ENCODE measurements at regions not wholly inside any gene's neighbourhood (a gene's known extent, or its start where the extent isn't known, plus 50 kb on each side); places are given as distances from the start of the nearest gene placed in this dataset.
"Not testable (repeated sequence)": the region's sequence is repeated elsewhere in the genome, so short reads cannot be mapped to it uniquely, and the experiment has no call there.

DNA sequence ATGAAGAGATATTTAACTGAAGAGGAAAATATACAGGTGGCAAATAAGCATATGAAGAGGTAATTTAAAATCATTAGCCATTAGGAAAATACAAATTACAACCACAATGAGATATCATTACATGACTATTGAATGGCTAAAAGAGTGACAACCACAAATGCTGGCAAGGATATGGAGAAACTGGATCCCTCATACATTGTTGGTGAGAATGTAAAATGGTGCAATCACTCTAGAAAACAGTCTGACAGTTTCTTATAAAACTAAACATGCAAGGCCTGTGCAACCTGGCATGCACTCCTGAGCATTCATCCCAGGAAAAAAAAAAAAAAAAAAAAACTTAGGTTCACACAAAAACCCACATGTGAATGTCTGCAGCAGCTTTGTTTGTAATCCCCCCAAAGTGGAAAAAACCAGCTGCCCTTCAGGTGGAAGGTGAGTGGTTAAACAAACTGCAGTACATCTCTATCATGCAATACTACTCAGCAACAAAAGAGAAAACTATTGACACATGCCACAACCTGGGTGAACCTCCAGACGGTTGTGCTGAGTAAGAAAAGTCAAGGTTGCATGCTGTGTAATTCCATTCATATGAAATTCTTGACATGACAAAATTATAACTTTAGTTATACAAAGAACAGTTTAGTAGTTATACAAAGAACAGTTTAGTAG lies 189.2 kb upstream of the IRF2BP2 start:
- H4K20me1 ChIP-seq (ENCODE audit: insufficient read depth, low read length); H3K9me3 ChIP-seq (ENCODE audit: low read length); H3K27ac ChIP-seq (ENCODE audit: extremely low read length, insufficient read depth, low read length); H3K4me2 ChIP-seq (ENCODE audit: low read depth, low read length); H3K9ac ChIP-seq (ENCODE audit: insufficient read depth, low read depth, low read length); CTCF ChIA-PET (ENCODE audit: low intra/inter-chr PET ratio, low total read pairs); POLR2A ChIA-PET; FAIRE-seq; BruUV-seq (replicated peaks); H2AFZ ChIP-seq (ENCODE audit: low read length); H3K79me2 ChIP-seq (ENCODE audit: insufficient read depth, low read length); H3K4me3 ChIP-seq (replicated peaks in 1 of 3; ENCODE audit: insufficient read depth in 1 of 3, low read depth in 2 of 3, low read length in 3 of 3); intact Hi-C loops (cut with micrococcal nuclease; ENCODE audit: unreplicated experiment); H3K36me3 ChIP-seq (replicated peaks in 1 of 2; ENCODE audit: control insufficient read depth in 1 of 2, insufficient read depth in 2 of 2, low read length in 2 of 2); H3K27me3 ChIP-seq (ENCODE audit: control insufficient read depth in 1 of 2, insufficient read depth in 2 of 2, low read length in 2 of 2); in situ Hi-C loops (cut with HindIII; ENCODE audit: extremely low pct_ligation_motif_present, low pct_unique_long_range_greater_than_20kb); TF ChIP-seq FOXA1 (IDR thresholded peaks at IDR 0.05); SOX13 (IDR thresholded peaks at IDR 0.05); EP300 (CRISPR knock-in tag; IDR thresholded peaks at IDR 0.05; ENCODE audit: borderline replicate concordance): not testable (repeated sequence)
- DNase-seq (ENCODE audit: low spot score) = peak; percentile 38
- WGBS (ENCODE audit: low lambda C conversion rate) = 0% methylated on average over 1 of the region's 1 CpG
- ATAC-seq = peak; percentile 76
- H3K4me1 ChIP-seq (ENCODE audit: insufficient read depth, low read length) = 0 out of 2 replicates have a peak, but pooled peaks cover 12% of the 10 kb centered on the region
- TF ChIP-seq GATAD2A (CRISPR knock-in tag; IDR thresholded peaks at IDR 0.05) = peak; percentile 68
- 0 out of 2 replicates have a peak, but pooled peaks have one; percentile 31 for TF ChIP-seq FOXA1 (CRISPR knock-in tag; IDR thresholded peaks at IDR 0.05)
- TF ChIP-seq BCL6 (CRISPR knock-in tag; IDR thresholded peaks at IDR 0.05) = 0 out of 2 replicates have a peak, but pooled peaks have one; percentile 25
- TF ChIP-seq, protein P1, sequence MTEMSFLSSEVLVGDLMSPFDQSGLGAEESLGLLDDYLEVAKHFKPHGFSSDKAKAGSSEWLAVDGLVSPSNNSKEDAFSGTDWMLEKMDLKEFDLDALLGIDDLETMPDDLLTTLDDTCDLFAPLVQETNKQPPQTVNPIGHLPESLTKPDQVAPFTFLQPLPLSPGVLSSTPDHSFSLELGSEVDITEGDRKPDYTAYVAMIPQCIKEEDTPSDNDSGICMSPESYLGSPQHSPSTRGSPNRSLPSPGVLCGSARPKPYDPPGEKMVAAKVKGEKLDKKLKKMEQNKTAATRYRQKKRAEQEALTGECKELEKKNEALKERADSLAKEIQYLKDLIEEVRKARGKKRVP (CRISPR knock-in tag; IDR thresholded peaks at IDR 0.05) = peak in 1 of 2 experiments; percentile 38; a peak in 1 of 4 replicates
- peak in 1 of 2 experiments; percentile 66; a peak in 2 of 4 replicates for TF ChIP-seq SOX13 (CRISPR knock-in tag; conservative IDR thresholded peaks at IDR 0.05 in 1 of 2, IDR thresholded peaks at IDR 0.05 in 1 of 2)
- TF ChIP-seq RXRB (CRISPR knock-in tag; IDR thresholded peaks at IDR 0.05; ENCODE audit: borderline replicate concordance) = peak; percentile 39; the same call in 1 of the 2 replicates
- TF ChIP-seq ZNF652 (CRISPR knock-in tag; IDR thresholded peaks at IDR 0.05; ENCODE audit: borderline replicate concordance, low read depth) = peak; percentile 68; the same call in 1 of the 2 replicates
- peak in 1 of 2 experiments; percentile 47; a peak in 1 of 4 replicates for TF ChIP-seq EP300 (IDR thresholded peaks at IDR 0.05; ENCODE audit: low read depth in 2 of 2, low read length in 2 of 2)
- 0 out of 2 replicates have a peak, but pooled peaks have one; percentile 24 for TF ChIP-seq SAP130 (CRISPR knock-in tag; IDR thresholded peaks at IDR 0.05; ENCODE audit: low read depth)
- TF ChIP-seq ZNF7 (CRISPR knock-in tag; IDR thresholded peaks at IDR 0.05) = peak; percentile 63
- TF ChIP-seq, protein P2, sequence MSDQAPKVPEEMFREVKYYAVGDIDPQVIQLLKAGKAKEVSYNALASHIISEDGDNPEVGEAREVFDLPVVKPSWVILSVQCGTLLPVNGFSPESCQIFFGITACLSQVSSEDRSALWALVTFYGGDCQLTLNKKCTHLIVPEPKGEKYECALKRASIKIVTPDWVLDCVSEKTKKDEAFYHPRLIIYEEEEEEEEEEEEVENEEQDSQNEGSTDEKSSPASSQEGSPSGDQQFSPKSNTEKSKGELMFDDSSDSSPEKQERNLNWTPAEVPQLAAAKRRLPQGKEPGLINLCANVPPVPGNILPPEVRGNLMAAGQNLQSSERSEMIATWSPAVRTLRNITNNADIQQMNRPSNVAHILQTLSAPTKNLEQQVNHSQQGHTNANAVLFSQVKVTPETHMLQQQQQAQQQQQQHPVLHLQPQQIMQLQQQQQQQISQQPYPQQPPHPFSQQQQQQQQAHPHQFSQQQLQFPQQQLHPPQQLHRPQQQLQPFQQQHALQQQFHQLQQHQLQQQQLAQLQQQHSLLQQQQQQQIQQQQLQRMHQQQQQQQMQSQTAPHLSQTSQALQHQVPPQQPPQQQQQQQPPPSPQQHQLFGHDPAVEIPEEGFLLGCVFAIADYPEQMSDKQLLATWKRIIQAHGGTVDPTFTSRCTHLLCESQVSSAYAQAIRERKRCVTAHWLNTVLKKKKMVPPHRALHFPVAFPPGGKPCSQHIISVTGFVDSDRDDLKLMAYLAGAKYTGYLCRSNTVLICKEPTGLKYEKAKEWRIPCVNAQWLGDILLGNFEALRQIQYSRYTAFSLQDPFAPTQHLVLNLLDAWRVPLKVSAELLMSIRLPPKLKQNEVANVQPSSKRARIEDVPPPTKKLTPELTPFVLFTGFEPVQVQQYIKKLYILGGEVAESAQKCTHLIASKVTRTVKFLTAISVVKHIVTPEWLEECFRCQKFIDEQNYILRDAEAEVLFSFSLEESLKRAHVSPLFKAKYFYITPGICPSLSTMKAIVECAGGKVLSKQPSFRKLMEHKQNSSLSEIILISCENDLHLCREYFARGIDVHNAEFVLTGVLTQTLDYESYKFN (CRISPR knock-in tag; conservative IDR thresholded peaks at IDR 0.05) = 0 out of 2 replicates have a peak, but pooled peaks have one; percentile 15
- TF ChIP-seq RARA (CRISPR knock-in tag; IDR thresholded peaks at IDR 0.05) = peak; percentile 44
- TF ChIP-seq, protein P3, sequence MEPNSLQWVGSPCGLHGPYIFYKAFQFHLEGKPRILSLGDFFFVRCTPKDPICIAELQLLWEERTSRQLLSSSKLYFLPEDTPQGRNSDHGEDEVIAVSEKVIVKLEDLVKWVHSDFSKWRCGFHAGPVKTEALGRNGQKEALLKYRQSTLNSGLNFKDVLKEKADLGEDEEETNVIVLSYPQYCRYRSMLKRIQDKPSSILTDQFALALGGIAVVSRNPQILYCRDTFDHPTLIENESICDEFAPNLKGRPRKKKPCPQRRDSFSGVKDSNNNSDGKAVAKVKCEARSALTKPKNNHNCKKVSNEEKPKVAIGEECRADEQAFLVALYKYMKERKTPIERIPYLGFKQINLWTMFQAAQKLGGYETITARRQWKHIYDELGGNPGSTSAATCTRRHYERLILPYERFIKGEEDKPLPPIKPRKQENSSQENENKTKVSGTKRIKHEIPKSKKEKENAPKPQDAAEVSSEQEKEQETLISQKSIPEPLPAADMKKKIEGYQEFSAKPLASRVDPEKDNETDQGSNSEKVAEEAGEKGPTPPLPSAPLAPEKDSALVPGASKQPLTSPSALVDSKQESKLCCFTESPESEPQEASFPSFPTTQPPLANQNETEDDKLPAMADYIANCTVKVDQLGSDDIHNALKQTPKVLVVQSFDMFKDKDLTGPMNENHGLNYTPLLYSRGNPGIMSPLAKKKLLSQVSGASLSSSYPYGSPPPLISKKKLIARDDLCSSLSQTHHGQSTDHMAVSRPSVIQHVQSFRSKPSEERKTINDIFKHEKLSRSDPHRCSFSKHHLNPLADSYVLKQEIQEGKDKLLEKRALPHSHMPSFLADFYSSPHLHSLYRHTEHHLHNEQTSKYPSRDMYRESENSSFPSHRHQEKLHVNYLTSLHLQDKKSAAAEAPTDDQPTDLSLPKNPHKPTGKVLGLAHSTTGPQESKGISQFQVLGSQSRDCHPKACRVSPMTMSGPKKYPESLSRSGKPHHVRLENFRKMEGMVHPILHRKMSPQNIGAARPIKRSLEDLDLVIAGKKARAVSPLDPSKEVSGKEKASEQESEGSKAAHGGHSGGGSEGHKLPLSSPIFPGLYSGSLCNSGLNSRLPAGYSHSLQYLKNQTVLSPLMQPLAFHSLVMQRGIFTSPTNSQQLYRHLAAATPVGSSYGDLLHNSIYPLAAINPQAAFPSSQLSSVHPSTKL (CRISPR knock-in tag; IDR thresholded peaks at IDR 0.05) = peak; percentile 34; the same call in 1 of the 2 replicates
